Upper lobe of left lung (tissue), 6 donors: ENCODE measurements at regions not wholly inside any gene's neighbourhood (a gene's known extent, or its start where the extent isn't known, plus 50 kb on each side); places are given as distances from the start of the nearest gene placed in this dataset.

Source experiments
- ATAC-seq, 2 donors: fragments of 200-7000 bp; cut with Tn5 transposase; one replicate each; pipeline ENCODE4 v1.9.1; 2022; ENCODE audit warnings: mild to moderate bottlenecking in 2 of 2, moderate library complexity in 2 of 2; ENCODE audit not compliant: low FRiP score in 2 of 2
- DNase-seq, 2 donors: peaks; one replicate each; pipeline ENCODE4 v3.0.0-alpha.2; 2019 to 2020
- H3K27ac ChIP-seq, 4 donors: fragments of 200-600 bp; sonication (generic); one replicate each; pipeline ENCODE4 v1.5.1; 2016 to 2019
- H3K27me3 ChIP-seq, 4 donors: fragments of 200-600 bp; sonication (generic); one replicate each; pipeline ENCODE4 v1.5.1; 2017 to 2019
- H3K36me3 ChIP-seq, 4 donors: fragments of 200-600 bp; sonication (generic); one replicate each; pipeline ENCODE4 v1.5.1; 2016 to 2019
- H3K4me1 ChIP-seq, 4 donors: fragments of 200-600 bp; sonication (generic); one replicate each; pipeline ENCODE4 v1.5.1; 2018 to 2019
- H3K4me3 ChIP-seq, 4 donors: fragments of 200-600 bp; sonication (generic); one replicate each; pipeline ENCODE4 v1.5.1; 2017 to 2019; ENCODE audit warnings: mild to moderate bottlenecking in 2 of 4, moderate library complexity in 1 of 4
- H3K9me3 ChIP-seq, 4 donors: fragments of 200-600 bp; sonication (generic); one replicate each; pipeline ENCODE4 v1.5.1; 2018 to 2019
- CTCF ChIP-seq, 6 experiments: fragments of 450-650 bp in 4 of 6; fragments of 200-600 bp in 2 of 6; sonication (generic) in 2 of 6; IDR thresholded peaks; one replicate each; pipeline ENCODE4 v1.5.1; 2016 to 2019; ENCODE audit warnings: antibody characterized with exemption in 6 of 6
- EP300 ChIP-seq, 4 donors: sonication (generic); formaldehyde crosslinking; IDR thresholded peaks; one replicate each; pipeline ENCODE4 v1.5.1; 2017; ENCODE audit warnings: antibody characterized with exemption in 4 of 4, control low read depth in 2 of 4
- POLR2A ChIP-seq, 4 donors: fragments of 450-650 bp; IDR thresholded peaks; one replicate each; pipeline ENCODE4 v1.5.1; 2016 to 2017; ENCODE audit warnings: antibody characterized with exemption in 4 of 4, mild to moderate bottlenecking in 2 of 4
- POLR2AphosphoS5 ChIP-seq, 2 donors: sonication (generic); formaldehyde crosslinking; IDR thresholded peaks; one replicate each; pipeline ENCODE4 v1.5.1; 2017; ENCODE audit warnings: antibody characterized with exemption in 2 of 2
- WGBS, 2 donors: methylation state at CpG; one replicate each; pipeline ENCODE4 v1.1.5; 2017 to 2018; 5-methylcytosine and 5-hydroxymethylcytosine counted together
- donor health status: DM: no; HTN: no; CAD: no; lungs with moderate emphysema.
- donor health status: DM: no; HTN: yes; CAD: no; lungs with severe emphysema.

- no peak overlapping the region for H3K4me3 ChIP-seq
- 97 to 100% methylated on average over 2 to 3 of the region's 3 CpGs for WGBS, 2 donors
- no peaks in the 10 kb centered on the region for H3K36me3 ChIP-seq
- H3K9me3 ChIP-seq: peaks cover 0 to 16% (median 7%) of the 10 kb centered on the region in 4 donors
- no peak for TF ChIP-seq POLR2AphosphoS5 (IDR thresholded peaks at IDR 0.05)
- TF ChIP-seq CTCF (IDR thresholded peaks at IDR 0.05): no peak
- TF ChIP-seq POLR2A (IDR thresholded peaks at IDR 0.05): no peak
- TF ChIP-seq EP300 (IDR thresholded peaks at IDR 0.05): no peak
- no peaks in the 10 kb centered on the region for H3K4me1 ChIP-seq
- no peaks in the 10 kb centered on the region for H3K27me3 ChIP-seq
- no peak overlapping the region for H3K27ac ChIP-seq
- ATAC-seq (peak in 1 of 2 donors; percentile 53), DNase-seq (no peak)
Measured at GRCh38 chr5:42337143-42337542, 86.1 kb upstream of the GHR start.

DNA sequence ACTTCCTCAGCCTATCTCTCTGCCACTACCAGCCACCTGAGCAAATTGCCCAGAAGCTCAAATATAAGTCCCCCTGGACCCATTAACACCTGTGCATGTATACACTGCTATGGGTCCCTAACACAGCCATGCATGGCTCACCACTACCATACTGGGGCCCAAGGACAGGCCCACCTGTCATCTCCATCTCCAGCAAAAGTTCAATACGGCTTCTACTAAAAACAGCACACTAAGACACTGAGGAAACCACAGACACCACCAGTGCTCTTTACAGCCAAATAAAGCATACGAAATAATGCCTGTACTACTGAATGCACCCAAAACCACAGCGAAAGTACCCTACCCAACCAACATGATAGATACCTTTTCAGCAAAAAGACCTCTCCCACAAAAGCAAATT lies 85.6 kb upstream of the GHR start:
- WGBS, 2 donors: 95% methylated on average over 3 of the region's 3 CpGs
- TF ChIP-seq EP300 (IDR thresholded peaks at IDR 0.05) (no peak), CTCF (IDR thresholded peaks at IDR 0.05) (no peak), POLR2A (IDR thresholded peaks at IDR 0.05) (no peak)
- no peak for DNase-seq
- peak in 1 of 2 donors; percentile 19 for ATAC-seq
- H3K27ac ChIP-seq: no peak overlapping the region
- H3K4me1 ChIP-seq: no peaks in the 10 kb centered on the region
- H3K36me3 ChIP-seq: no peaks in the 10 kb centered on the region
- no peak overlapping the region for H3K4me3 ChIP-seq
- H3K27me3 ChIP-seq: no peaks in the 10 kb centered on the region
- peaks cover 0 to 16% (median 7%) of the 10 kb centered on the region in 4 donors for H3K9me3 ChIP-seq

GRCh38 chr5:42338136-42338535 lies 85.1 kb upstream of the GHR start:
- no peak for DNase-seq
- WGBS, 2 donors: 78 to 90% methylated on average over 1 of the region's 1 CpG
- peaks cover 0 to 16% (median 7%) of the 10 kb centered on the region in 4 donors for H3K9me3 ChIP-seq
- H3K27ac ChIP-seq: no peak overlapping the region
- H3K4me1 ChIP-seq: no peaks in the 10 kb centered on the region
- TF ChIP-seq CTCF (IDR thresholded peaks at IDR 0.05): no peak
- no peak for TF ChIP-seq POLR2A (IDR thresholded peaks at IDR 0.05)
- no peak for TF ChIP-seq EP300 (IDR thresholded peaks at IDR 0.05)
- TF ChIP-seq POLR2AphosphoS5 (IDR thresholded peaks at IDR 0.05): no peak
- ATAC-seq: no peak
- H3K4me3 ChIP-seq: no peak overlapping the region
- no peaks in the 10 kb centered on the region for H3K27me3 ChIP-seq
- no peaks in the 10 kb centered on the region for H3K36me3 ChIP-seq

GRCh38 chr5:42349163-42349562 lies 74.1 kb upstream of the GHR start:
- no peaks in the 10 kb centered on the region for H3K4me1 ChIP-seq
- WGBS, 2 donors: 65 to 81% methylated on average over 1 of the region's 1 CpG
- H3K36me3 ChIP-seq: no peaks in the 10 kb centered on the region
- no peak overlapping the region for H3K27ac ChIP-seq
- ATAC-seq (no peak), DNase-seq (no peak)
- no peaks in the 10 kb centered on the region for H3K27me3 ChIP-seq
- TF ChIP-seq POLR2A (IDR thresholded peaks at IDR 0.05) (no peak), POLR2AphosphoS5 (IDR thresholded peaks at IDR 0.05) (no peak), EP300 (IDR thresholded peaks at IDR 0.05) (no peak), CTCF (IDR thresholded peaks at IDR 0.05) (no peak)
- H3K9me3 ChIP-seq: peaks cover 0 to 7% (median 0%) of the 10 kb centered on the region in 4 donors
- no peak overlapping the region for H3K4me3 ChIP-seq

GRCh38 chr5:42351956-42352355 lies 71.3 kb upstream of the GHR start:
- Histone ChIP-seq H3K27me3 (no peaks in the 10 kb centered on the region), H3K4me3 (no peak overlapping the region), H3K9me3 (peaks cover 0 to 7% (median 0%) of the 10 kb centered on the region in 4 donors), H3K36me3 (no peaks in the 10 kb centered on the region), H3K4me1 (no peaks in the 10 kb centered on the region), H3K27ac (no peak overlapping the region)
- TF ChIP-seq CTCF (IDR thresholded peaks at IDR 0.05) (no peak), POLR2AphosphoS5 (IDR thresholded peaks at IDR 0.05) (no peak), POLR2A (IDR thresholded peaks at IDR 0.05) (no peak), EP300 (IDR thresholded peaks at IDR 0.05) (no peak)
- 80 to 93% methylated on average over 1 of the region's 1 CpG for WGBS, 2 donors
- no peak for DNase-seq
- ATAC-seq: no peak
